ENCODE measurements at regions not wholly inside any gene's neighbourhood (a gene's known extent, or its start where the extent isn't known, plus 50 kb on each side); places are given as distances from the start of the nearest gene placed in this dataset.

- 56 to 69% methylated on average over 11 of the region's 11 CpGs for whole genome bisulfite sequencing, 2 donors
- TF ChIP-seq CTCF (IDR thresholded peaks at IDR 0.05) (no peak), POLR2A (IDR thresholded peaks at IDR 0.05) (no peak)
- peak in 1 of 2 donors; percentile 89 for DNase-seq (ENCODE audit: low spot score in 2 of 2)
- no peak overlapping the region for H3K4me3 ChIP-seq (ENCODE audit: low read depth, poor library complexity, severe bottlenecking)
- intact Hi-C loops (cut with DNase I; ENCODE audit: low total_unique reads): no loop called here
These were observed 204.8 kb downstream of the THBS2 start for GRCh38 chr6:169048865-169049205.

DNA sequence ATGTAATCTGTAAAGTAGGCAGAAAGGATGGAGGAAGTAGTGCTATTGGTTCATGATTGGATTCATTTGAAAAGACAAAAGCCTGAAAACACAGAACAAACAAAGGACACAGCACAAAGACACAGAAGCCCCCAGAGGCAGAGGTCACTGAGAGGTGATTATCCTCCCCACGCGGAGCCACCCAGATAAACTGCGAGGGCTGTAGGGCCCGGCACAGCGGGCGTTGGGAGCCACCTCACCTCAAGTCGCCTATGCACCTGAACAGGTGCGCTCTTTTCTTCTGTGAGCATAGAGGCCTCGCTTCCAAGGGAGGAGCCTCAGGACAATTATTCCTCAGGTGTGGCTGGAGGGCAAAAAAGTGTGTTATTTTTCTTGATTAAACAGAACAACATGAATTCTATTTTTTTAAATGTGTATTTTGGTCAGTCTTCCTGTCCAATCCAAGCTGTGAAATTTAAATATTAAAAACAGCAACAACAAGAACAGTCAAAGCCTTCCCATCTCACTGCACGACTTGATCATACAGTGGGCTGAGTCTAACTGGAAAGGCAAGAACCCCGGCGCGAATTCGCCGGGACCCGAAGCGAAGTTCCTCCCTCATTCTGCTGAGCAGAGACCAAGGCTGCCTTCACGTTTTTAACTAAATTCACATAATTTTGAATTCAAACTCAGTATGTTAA lies 205.3 kb downstream of the THBS2 start:
- WGBS, 2 donors: 87 to 91% methylated on average over 18 of the region's 18 CpGs
- DNase-seq (ENCODE audit: low spot score in 2 of 2): no peak
- TF ChIP-seq CTCF (IDR thresholded peaks at IDR 0.05): no peak
- TF ChIP-seq POLR2A (IDR thresholded peaks at IDR 0.05): no peak
- intact Hi-C loops (cut with DNase I; ENCODE audit: low total_unique reads): no loop called here
- no peak overlapping the region for H3K4me3 ChIP-seq (ENCODE audit: low read depth, poor library complexity, severe bottlenecking)

DNA sequence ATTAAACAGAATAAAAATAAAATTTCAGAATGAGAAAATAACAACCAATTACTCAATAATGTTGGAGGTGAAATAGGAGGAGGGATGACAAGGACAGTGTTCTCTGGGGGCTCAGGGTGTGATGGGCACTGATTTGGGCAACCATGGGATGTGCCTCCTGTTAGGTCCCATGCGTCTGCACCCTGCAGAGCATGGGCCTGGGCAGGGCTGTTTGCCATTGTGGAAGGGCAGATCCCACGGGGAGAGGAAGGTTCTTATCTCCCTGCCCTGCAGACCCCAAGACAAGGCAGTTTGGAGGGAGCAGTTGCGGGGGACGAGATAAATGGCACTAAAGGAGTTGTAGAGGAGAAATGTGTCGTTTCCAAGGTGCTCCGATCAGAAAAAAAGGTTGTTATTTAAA lies 206.3 kb downstream of the THBS2 start:
- 87 to 93% methylated on average over 6 of the region's 6 CpGs for WGBS, 2 donors
- no peak for DNase-seq (ENCODE audit: low spot score in 2 of 2)
- no peak overlapping the region for H3K4me3 ChIP-seq (ENCODE audit: low read depth, poor library complexity, severe bottlenecking)
- no peak for TF ChIP-seq CTCF (IDR thresholded peaks at IDR 0.05)
- TF ChIP-seq POLR2A (IDR thresholded peaks at IDR 0.05): no peak
- intact Hi-C loops (cut with DNase I; ENCODE audit: low total_unique reads): no loop called here

DNA sequence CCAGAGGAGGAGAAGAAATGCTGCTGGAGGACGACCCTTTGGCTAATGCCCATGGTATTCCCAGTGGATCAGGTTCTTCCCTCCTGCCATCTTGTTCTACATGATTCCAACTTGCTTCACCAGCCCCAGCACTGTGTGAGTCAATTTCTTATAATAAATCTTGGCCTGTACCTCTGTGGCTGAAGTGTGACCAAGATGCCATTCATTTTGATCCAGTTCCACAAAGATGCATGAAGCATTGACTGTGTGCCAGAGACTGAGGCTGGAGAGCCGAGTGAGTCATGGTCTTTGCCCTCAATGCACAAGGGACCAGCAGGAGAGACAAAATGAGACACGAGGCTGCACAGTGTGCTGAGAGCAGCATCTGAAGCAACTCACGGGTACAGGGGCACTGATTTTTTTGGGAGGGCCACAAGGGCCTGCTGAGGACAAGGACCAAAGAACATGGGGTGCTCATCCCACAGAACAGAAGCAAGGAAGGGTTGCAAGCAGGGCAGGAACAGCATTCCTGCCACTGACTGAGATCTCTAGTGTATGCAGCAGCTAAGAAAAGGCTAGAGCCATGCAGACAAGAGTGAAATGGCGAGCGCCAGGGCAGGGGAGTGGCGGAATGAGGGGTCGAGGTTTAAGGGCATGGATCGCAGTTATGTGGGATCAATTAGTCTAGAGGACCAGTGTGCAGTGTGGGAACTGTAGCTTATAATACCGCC lies 207.0 kb downstream of the THBS2 start:
- 71 to 81% methylated on average over 10 of the region's 10 CpGs for WGBS, 2 donors
- no peak for TF ChIP-seq CTCF (IDR thresholded peaks at IDR 0.05)
- no peak for TF ChIP-seq POLR2A (IDR thresholded peaks at IDR 0.05)
- peak in 1 of 2 donors; percentile 76 for DNase-seq (ENCODE audit: low spot score in 2 of 2)
- H3K4me3 ChIP-seq (ENCODE audit: low read depth, poor library complexity, severe bottlenecking): no peak overlapping the region
- intact Hi-C loops (cut with DNase I; ENCODE audit: low total_unique reads): no loop called here

- TF ChIP-seq CTCF (IDR thresholded peaks at IDR 0.05) (no peak), POLR2A (IDR thresholded peaks at IDR 0.05) (no peak)
- H3K4me3 ChIP-seq (ENCODE audit: low read depth, poor library complexity, severe bottlenecking): no peak overlapping the region
- intact Hi-C loops (cut with DNase I; ENCODE audit: low total_unique reads): no loop called here
- no peak for DNase-seq (ENCODE audit: low spot score in 2 of 2)
These were observed 207.6 kb downstream of the THBS2 start for GRCh38 chr6:169046021-169046420.
